ENCODE measurements at regions not wholly inside any gene's neighbourhood (a gene's known extent, or its start where the extent isn't known, plus 50 kb on each side); places are given as distances from the start of the nearest gene placed in this dataset.

- 25 to 68% methylated on average over 2 of the region's 2 CpGs for WGBS, 2 donors (ENCODE audit: low coverage in 1 of 2)
These were observed 265.3 kb downstream of the RCHY1 start for GRCh38 chr4:75248770-75249407.

GRCh38 chr4:75244325-75244724 is 269.9 kb downstream of the RCHY1 start:
- no peaks in the 10 kb centered on the region for H3K36me3 ChIP-seq
- no peaks in the 10 kb centered on the region for H3K27me3 ChIP-seq
- no peak for ATAC-seq
- no peak for TF ChIP-seq EP300 (IDR thresholded peaks at IDR 0.05)
- no peak for TF ChIP-seq POLR2AphosphoS5 (IDR thresholded peaks at IDR 0.05)
- no peak for TF ChIP-seq CTCF (IDR thresholded peaks at IDR 0.05)
- TF ChIP-seq POLR2A (IDR thresholded peaks at IDR 0.05), result no peak
- no peak overlapping the region for H3K4me3 ChIP-seq
- H3K4me1 ChIP-seq, result no peaks in the 10 kb centered on the region
- no peaks in the 10 kb centered on the region for H3K9me3 ChIP-seq
- WGBS, 2 donors (ENCODE audit: low coverage in 1 of 2), result 79 to 83% methylated on average over 6 of the region's 6 CpGs
- no peak overlapping the region for H3K27ac ChIP-seq

More at GRCh38 chr4:75248770-75249407, 265.3 kb downstream of the RCHY1 start:
- Histone ChIP-seq H3K27me3 (no peaks in the 10 kb centered on the region), H3K36me3 (no peaks in the 10 kb centered on the region), H3K4me1 (no peaks in the 10 kb centered on the region), H3K27ac (no peak overlapping the region), H3K9me3 (no peaks in the 10 kb centered on the region), H3K4me3 (no peak overlapping the region)
- ATAC-seq, result no peak
- no peak for TF ChIP-seq EP300 (IDR thresholded peaks at IDR 0.05)
- no peak for TF ChIP-seq CTCF (IDR thresholded peaks at IDR 0.05)
- no peak for TF ChIP-seq POLR2A (IDR thresholded peaks at IDR 0.05)
- no peak for TF ChIP-seq POLR2AphosphoS5 (IDR thresholded peaks at IDR 0.05)

GRCh38 chr4:75243570-75243969 is 270.6 kb downstream of the RCHY1 start:
- H3K27ac ChIP-seq, result no peak overlapping the region
- H3K27me3 ChIP-seq, result no peaks in the 10 kb centered on the region
- no peak overlapping the region for H3K4me3 ChIP-seq
- no peaks in the 10 kb centered on the region for H3K36me3 ChIP-seq
- H3K9me3 ChIP-seq, result no peaks in the 10 kb centered on the region
- WGBS, 2 donors (ENCODE audit: low coverage in 1 of 2), result 15 to 25% methylated on average over 2 to 3 of the region's 3 CpGs
- ATAC-seq, result no peak
- TF ChIP-seq CTCF (IDR thresholded peaks at IDR 0.05) (no peak), EP300 (IDR thresholded peaks at IDR 0.05) (no peak), POLR2AphosphoS5 (IDR thresholded peaks at IDR 0.05) (no peak), POLR2A (IDR thresholded peaks at IDR 0.05) (no peak)
- no peaks in the 10 kb centered on the region for H3K4me1 ChIP-seq

- H3K27ac ChIP-seq, result no peak overlapping the region
- TF ChIP-seq POLR2AphosphoS5 (IDR thresholded peaks at IDR 0.05) (no peak), EP300 (IDR thresholded peaks at IDR 0.05) (no peak), POLR2A (IDR thresholded peaks at IDR 0.05) (no peak), CTCF (IDR thresholded peaks at IDR 0.05) (no peak)
These were observed 278.7 kb downstream of the RCHY1 start for GRCh38 chr4:75235359-75235951.

GRCh38 chr4:75232546-75232945 is 281.7 kb downstream of the RCHY1 start:
- Histone ChIP-seq H3K27ac (no peak overlapping the region), H3K4me1 (no peaks in the 10 kb centered on the region), H3K27me3 (no peaks in the 10 kb centered on the region), H3K4me3 (no peak overlapping the region), H3K36me3 (no peaks in the 10 kb centered on the region), H3K9me3 (no peaks in the 10 kb centered on the region)
- TF ChIP-seq EP300 (IDR thresholded peaks at IDR 0.05), result no peak
- TF ChIP-seq POLR2A (IDR thresholded peaks at IDR 0.05), result no peak
- WGBS, 2 donors (ENCODE audit: low coverage in 1 of 2), result 21 to 50% methylated on average over 3 of the region's 3 CpGs
- ATAC-seq, result no peak

More at GRCh38 chr4:75235359-75235951, 278.7 kb downstream of the RCHY1 start:
- H3K9me3 ChIP-seq, result no peaks in the 10 kb centered on the region
- H3K4me1 ChIP-seq, result no peaks in the 10 kb centered on the region
- H3K4me3 ChIP-seq, result no peak overlapping the region
- ATAC-seq, result no peak
- H3K27me3 ChIP-seq, result no peaks in the 10 kb centered on the region
- H3K36me3 ChIP-seq, result no peaks in the 10 kb centered on the region
